Activated CD8-positive, alpha-beta memory T cell treated with anti-CD3 and anti-CD28 coated beads, Interleukin-2, amount 50 U/mL, for 1 hour (primary cell): ENCODE measurements at regions not wholly inside any gene's neighbourhood (a gene's known extent, or its start where the extent isn't known, plus 50 kb on each side); places are given as distances from the start of the nearest gene placed in this dataset.

Experiments used
- DNase-seq: peaks from one replicate; pipeline ENCODE4 v3.0.0-alpha.2; 2020; ENCODE audit errors: extremely low read depth

DNA sequence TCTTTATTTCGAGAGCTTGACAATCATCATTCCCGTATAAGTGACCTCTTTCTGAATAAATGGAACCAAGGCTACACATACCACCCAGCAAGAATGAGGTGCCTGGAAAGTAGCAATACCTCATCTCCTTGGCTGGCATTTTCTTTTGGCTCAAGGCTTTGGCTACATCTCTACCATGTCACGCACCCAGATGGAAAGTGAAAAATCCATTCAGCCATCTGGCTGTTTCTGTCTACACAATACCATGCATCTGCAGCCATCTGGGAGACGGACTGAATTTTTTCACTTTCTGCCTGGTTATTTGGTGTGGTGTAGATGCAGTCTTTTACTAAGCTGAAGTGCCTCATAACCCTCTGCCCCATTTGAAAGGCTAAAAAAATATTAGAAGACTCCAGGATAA lies 566.9 kb downstream of the BCL11A start:
- no peak for DNase-seq

DNA sequence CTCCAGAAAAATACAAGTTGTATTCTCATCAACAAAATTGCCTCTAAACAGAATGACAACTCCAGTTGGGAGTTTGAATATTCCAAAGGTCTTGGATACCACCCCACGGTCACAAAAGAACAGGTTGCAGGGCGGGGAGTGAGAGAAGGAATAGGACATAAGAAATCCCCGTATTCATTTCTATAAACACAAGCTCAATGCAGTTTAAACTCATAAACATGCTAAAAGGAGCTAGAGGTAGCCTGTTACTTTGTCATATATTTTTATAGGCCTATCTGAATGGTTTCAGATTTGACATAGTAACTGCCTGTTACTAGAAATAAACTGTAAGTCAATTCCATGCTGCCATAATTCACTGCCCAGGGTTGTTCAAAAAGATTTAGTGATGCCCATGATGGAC lies 567.5 kb downstream of the BCL11A start:
- DNase-seq: no peak

- DNase-seq: no peak
Measured at GRCh38 chr2:59974051-59974766, 579.2 kb downstream of the BCL11A start.

GRCh38 chr2:59969161-59969560 lies 584.3 kb downstream of the BCL11A start:
- no peak for DNase-seq

GRCh38 chr2:59968441-59968840 lies 585.0 kb downstream of the BCL11A start:
- DNase-seq: no peak

- no peak for DNase-seq
Measured at GRCh38 chr2:59967691-59968090, 585.8 kb downstream of the BCL11A start.

GRCh38 chr2:59963157-59963556 lies 590.3 kb downstream of the BCL11A start:
- no peak for DNase-seq

- DNase-seq: no peak
Measured at GRCh38 chr2:59961746-59962145, 591.7 kb downstream of the BCL11A start.

- DNase-seq: no peak
Measured at GRCh38 chr2:59959944-59960343, 593.5 kb downstream of the BCL11A start.

GRCh38 chr2:59957504-59957903 lies 596.0 kb downstream of the BCL11A start:
- no peak for DNase-seq

GRCh38 chr2:59956981-59957380 lies 596.5 kb downstream of the BCL11A start:
- DNase-seq: no peak

GRCh38 chr2:59947917-59948541 lies 605.4 kb downstream of the BCL11A start:
- DNase-seq: no peak

- DNase-seq: no peak
Measured at GRCh38 chr2:59947209-59947608, 606.2 kb downstream of the BCL11A start.

GRCh38 chr2:59939236-59939635 lies 614.2 kb downstream of the BCL11A start:
- no peak for DNase-seq

GRCh38 chr2:59938181-59938580 lies 615.3 kb downstream of the BCL11A start:
- DNase-seq: no peak

GRCh38 chr2:59936048-59936447 lies 617.4 kb downstream of the BCL11A start:
- no peak for DNase-seq

- no peak for DNase-seq
Measured at GRCh38 chr2:59935005-59935404, 618.4 kb downstream of the BCL11A start.

DNA sequence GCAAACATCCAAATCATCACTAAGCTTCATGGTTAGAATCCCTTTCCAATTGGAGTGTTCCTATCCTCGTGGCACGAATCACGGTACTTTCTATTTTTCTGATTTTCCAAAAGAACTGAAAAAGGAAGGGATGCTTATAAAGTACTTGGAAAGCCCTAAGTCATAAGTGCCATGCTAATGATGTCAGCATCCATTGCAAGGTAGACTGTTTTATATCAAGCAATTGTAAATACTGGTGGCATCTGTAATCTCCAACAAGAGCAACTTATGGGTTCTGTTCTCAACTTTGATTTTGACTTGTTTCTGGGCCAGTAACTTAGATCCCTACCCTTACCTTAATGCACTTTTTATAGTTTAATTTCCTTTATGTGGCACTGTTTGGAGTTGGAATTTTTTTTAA lies 619.5 kb downstream of the BCL11A start:
- no peak for DNase-seq

- no peak for DNase-seq
Measured at GRCh38 chr2:59932341-59932740, 621.1 kb downstream of the BCL11A start.

DNA sequence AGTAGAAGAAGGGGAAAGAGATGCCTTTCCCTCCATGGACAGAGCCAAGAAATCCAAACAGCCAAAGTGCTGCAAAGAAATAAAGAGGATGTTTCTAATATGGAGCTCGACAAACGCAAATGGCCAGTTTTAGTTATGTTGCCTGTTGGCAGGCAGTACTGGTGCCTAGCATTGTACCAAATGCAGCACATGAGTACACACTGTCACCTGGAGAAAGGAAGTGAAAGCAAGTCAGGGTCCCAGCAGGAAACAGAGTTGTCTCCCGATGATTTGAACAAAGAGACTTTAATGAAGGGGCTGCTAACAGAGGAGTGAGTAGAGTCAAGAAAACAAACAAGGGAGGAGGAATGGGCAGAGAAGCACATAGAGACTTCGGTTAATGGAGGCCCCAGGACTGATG lies 623.0 kb downstream of the BCL11A start:
- no peak for DNase-seq

- no peak for DNase-seq
Measured at GRCh38 chr2:59926731-59927130, 626.7 kb downstream of the BCL11A start.

DNA sequence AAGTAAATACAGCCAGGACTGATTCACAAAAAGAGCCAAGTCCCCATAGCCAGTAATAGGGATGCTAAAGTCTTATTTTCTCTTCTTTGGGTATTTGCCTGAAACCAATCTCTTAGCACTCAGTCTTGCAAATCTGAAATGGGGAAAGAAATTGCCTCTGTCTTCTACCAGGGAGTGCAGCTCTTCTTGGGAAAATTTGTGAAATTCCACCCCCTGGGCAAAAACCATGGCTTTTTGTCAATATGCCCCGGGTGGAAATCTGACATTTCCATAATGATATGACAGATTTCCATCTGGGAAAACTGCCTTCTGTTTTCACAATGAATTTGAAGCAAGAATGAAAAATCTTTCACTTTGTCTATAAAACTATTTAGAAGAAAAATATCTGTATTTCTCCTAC lies 628.1 kb downstream of the BCL11A start:
- DNase-seq: no peak

DNA sequence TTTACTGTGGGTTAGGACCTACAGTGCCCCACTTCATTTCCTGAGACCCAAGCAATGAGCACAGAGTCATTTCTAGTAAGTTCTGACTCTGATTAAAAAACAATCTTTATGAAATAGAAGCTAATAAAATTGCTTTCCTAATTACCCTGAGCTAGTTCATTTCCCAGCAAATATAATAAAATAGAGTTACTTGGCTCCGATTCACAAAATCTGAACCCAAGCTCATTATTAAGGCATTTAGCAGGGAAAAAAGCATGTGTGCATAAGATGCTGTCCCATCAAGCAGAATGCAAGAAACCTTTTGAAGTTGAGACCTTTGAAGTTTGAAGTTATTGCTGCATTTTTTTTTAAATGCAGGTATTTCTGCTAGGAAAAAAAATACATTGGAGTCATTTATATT lies 629.1 kb downstream of the BCL11A start:
- no peak for DNase-seq

DNA sequence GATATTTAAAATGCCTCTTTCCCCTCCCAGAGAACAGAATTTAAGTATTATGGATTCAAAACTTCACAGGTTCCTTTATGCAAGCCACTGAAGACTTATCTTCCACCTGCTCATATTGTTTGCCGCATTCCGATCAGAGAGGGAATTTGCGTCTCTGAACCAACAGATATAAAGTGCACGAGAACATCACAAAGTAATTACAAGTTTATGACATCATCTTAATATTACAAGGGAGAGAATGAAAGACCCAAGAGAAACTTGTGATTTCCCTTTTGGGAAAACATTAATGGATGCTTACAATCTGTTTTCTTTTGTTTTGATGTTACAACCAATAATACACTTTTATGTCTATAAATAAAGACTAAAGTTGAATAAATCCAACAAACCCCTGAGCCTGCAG lies 631.0 kb downstream of the BCL11A start:
- DNase-seq: no peak
